ENCODE measurements at regions not wholly inside any gene's neighbourhood (a gene's known extent, or its start where the extent isn't known, plus 50 kb on each side); places are given as distances from the start of the nearest gene placed in this dataset.

GRCh38 chr12:77760271-77761025 is 70.2 kb upstream of the NAV3 start:
- no peak overlapping the region for H3K4me3 ChIP-seq (ENCODE audit: low read length)

GRCh38 chr12:77754086-77754485 is 76.6 kb upstream of the NAV3 start:
- no peak overlapping the region for H3K27ac ChIP-seq (ENCODE audit: low read length)
- Mint-ChIP-seq H3K4me1 (no peaks in the 10 kb centered on the region), H3K27ac (no peak overlapping the region), H3K36me3 (no peaks in the 10 kb centered on the region), H3K4me3 (no peak overlapping the region), H3K9me3 (peaks cover 6 to 11% of the 10 kb centered on the region in 2 donors), H3K27me3 (ENCODE audit: low read depth in 2 of 2) (no peaks in the 10 kb centered on the region)
- ATAC-seq: no peak
- no peak overlapping the region for H3K4me3 ChIP-seq (ENCODE audit: low read length)
- H3K27me3 ChIP-seq (ENCODE audit: control insufficient read depth, insufficient read depth, low read length): no peaks in the 10 kb centered on the region
- no peaks in the 10 kb centered on the region for H3K36me3 ChIP-seq (ENCODE audit: control insufficient read depth, insufficient read depth, low read length)
- WGBS (ENCODE audit: insufficient coverage): 74% methylated on average over 3 of the region's 4 CpGs
- no peak for TF ChIP-seq CTCF (IDR thresholded peaks at IDR 0.05)
- intact Hi-C loops (cut with micrococcal nuclease): no loop called here
- DNase-seq: no peak
- no peaks in the 10 kb centered on the region for H3K9me3 ChIP-seq (ENCODE audit: control insufficient read depth, insufficient read depth, low read length)
- H3K4me1 ChIP-seq (ENCODE audit: control insufficient read depth, insufficient read depth, low read length): no peaks in the 10 kb centered on the region

More at GRCh38 chr12:77760271-77761025, 70.2 kb upstream of the NAV3 start:
- Histone ChIP-seq H3K27ac (ENCODE audit: low read length) (no peak overlapping the region), H3K36me3 (ENCODE audit: control insufficient read depth, insufficient read depth, low read length) (no peaks in the 10 kb centered on the region), H3K4me1 (ENCODE audit: control insufficient read depth, insufficient read depth, low read length) (no peaks in the 10 kb centered on the region), H3K9me3 (ENCODE audit: control insufficient read depth, insufficient read depth, low read length) (no peaks in the 10 kb centered on the region), H3K27me3 (ENCODE audit: control insufficient read depth, insufficient read depth, low read length) (no peaks in the 10 kb centered on the region)
- no peak for DNase-seq
- Mint-ChIP-seq H3K27ac (no peak overlapping the region), H3K4me1 (no peaks in the 10 kb centered on the region), H3K9me3 (peaks cover 22 to 23% of the 10 kb centered on the region in 2 donors), H3K4me3 (no peak overlapping the region), H3K36me3 (no peaks in the 10 kb centered on the region), H3K27me3 (ENCODE audit: low read depth in 2 of 2) (no peaks in the 10 kb centered on the region)
- intact Hi-C loops (cut with micrococcal nuclease): no loop called here
- WGBS (ENCODE audit: insufficient coverage): 70% methylated on average over 6 of the region's 7 CpGs
- no peak for TF ChIP-seq CTCF (IDR thresholded peaks at IDR 0.05)
- ATAC-seq: no peak

GRCh38 chr12:77751939-77752338 is 78.8 kb upstream of the NAV3 start:
- H3K4me3 ChIP-seq (ENCODE audit: low read length): no peak overlapping the region
- H3K27me3 Mint-ChIP-seq (ENCODE audit: low read depth in 2 of 2): no peaks in the 10 kb centered on the region
- no peak overlapping the region for H3K27ac Mint-ChIP-seq

More at GRCh38 chr12:77751939-77752338, 78.8 kb upstream of the NAV3 start:
- intact Hi-C loops (cut with micrococcal nuclease): no loop called here
- no peak for TF ChIP-seq CTCF (IDR thresholded peaks at IDR 0.05)
- H3K36me3 Mint-ChIP-seq: no peaks in the 10 kb centered on the region
- H3K4me1 ChIP-seq (ENCODE audit: control insufficient read depth, insufficient read depth, low read length): no peaks in the 10 kb centered on the region
- H3K27me3 ChIP-seq (ENCODE audit: control insufficient read depth, insufficient read depth, low read length): no peaks in the 10 kb centered on the region
- no peak overlapping the region for H3K4me3 Mint-ChIP-seq
- H3K9me3 Mint-ChIP-seq: peaks cover 8 to 12% of the 10 kb centered on the region in 2 donors
- no peaks in the 10 kb centered on the region for H3K9me3 ChIP-seq (ENCODE audit: control insufficient read depth, insufficient read depth, low read length)
- no peak for ATAC-seq
- no peaks in the 10 kb centered on the region for H3K36me3 ChIP-seq (ENCODE audit: control insufficient read depth, insufficient read depth, low read length)
- no peak overlapping the region for H3K27ac ChIP-seq (ENCODE audit: low read length)
- no peak for DNase-seq
- H3K4me1 Mint-ChIP-seq: no peaks in the 10 kb centered on the region
- no CpG with 5 or more reads among the region's 2 CpGs for WGBS (ENCODE audit: insufficient coverage)
